Astrocyte (in vitro differentiated cells and primary cell): ENCODE measurements at regions not wholly inside any gene's neighbourhood (a gene's known extent, or its start where the extent isn't known, plus 50 kb on each side); places are given as distances from the start of the nearest gene placed in this dataset.

Experiments used
- DNase-seq: peaks from one replicate; pipeline ENCODE4 v3.0.0-alpha.2; 2010; ENCODE audit warnings: low read depth
- FAIRE-seq: peaks from 2 replicates; lab custom pipeline; 2011; peaks lifted over from hg19 to GRCh38; lab: Jason Lieb, UNC
- H2AFZ ChIP-seq: 2 replicates; pipeline ENCODE4 v1.6.0; 2012; ENCODE audit warnings: low read depth, low read length, inconsistent platforms
- H3K27ac ChIP-seq: 2 replicates; pipeline ENCODE4 v1.5.1; 2011; ENCODE audit warnings: low read depth, low read length, inconsistent platforms
- H3K27me3 ChIP-seq: 2 replicates; pipeline ENCODE4 v1.6.0; 2011; ENCODE audit warnings: low read length, inconsistent platforms; ENCODE audit not compliant: insufficient read depth
- H3K36me3 ChIP-seq: 2 replicates; pipeline ENCODE4 v1.5.1; 2011; ENCODE audit warnings: low read length, inconsistent platforms; ENCODE audit not compliant: insufficient read depth
- H3K4me1 ChIP-seq: 2 replicates; pipeline ENCODE4 v1.5.1; 2011; ENCODE audit warnings: low read length, inconsistent platforms; ENCODE audit not compliant: insufficient read depth
- H3K4me2 ChIP-seq: 2 replicates; pipeline ENCODE4 v1.6.0; 2012; ENCODE audit warnings: low read length, inconsistent platforms
- H3K4me3 ChIP-seq: 2 replicates; pipeline ENCODE4 v1.5.1; 2011; ENCODE audit warnings: low read depth, mild to moderate bottlenecking, low read length, inconsistent platforms; ENCODE audit not compliant: insufficient read depth
- H3K79me2 ChIP-seq: 2 replicates; pipeline ENCODE4 v1.6.0; 2012; ENCODE audit warnings: mild to moderate bottlenecking, low read length, inconsistent platforms; ENCODE audit not compliant: insufficient read depth
- H3K9ac ChIP-seq: 2 replicates; pipeline ENCODE4 v1.6.0; 2012; ENCODE audit warnings: mild to moderate bottlenecking, low read length, inconsistent platforms
- H3K9me3 ChIP-seq: 2 replicates; pipeline ENCODE4 v1.5.1; 2012; ENCODE audit warnings: low read depth, mild to moderate bottlenecking, low read length, inconsistent platforms; ENCODE audit not compliant: insufficient read depth
- H4K20me1 ChIP-seq: 2 replicates; pipeline ENCODE4 v1.6.0; 2012; ENCODE audit warnings: low read length, inconsistent platforms; ENCODE audit not compliant: insufficient read depth
- H3K27ac Mint-ChIP-seq: one replicate; pipeline ENCODE4 v1.8.0; 2021; ENCODE audit warnings: mild to moderate bottlenecking, mixed read lengths; ENCODE audit not compliant: unreplicated experiment
- H3K27me3 Mint-ChIP-seq: one replicate; pipeline ENCODE4 v1.8.0; 2021; ENCODE audit warnings: low read depth, mixed read lengths; ENCODE audit not compliant: unreplicated experiment
- H3K36me3 Mint-ChIP-seq: one replicate; pipeline ENCODE4 v1.8.0; 2021; ENCODE audit warnings: low read depth, mixed read lengths; ENCODE audit not compliant: unreplicated experiment
- H3K4me1 Mint-ChIP-seq: one replicate; pipeline ENCODE4 v1.8.0; 2021; ENCODE audit warnings: low read depth, mixed read lengths; ENCODE audit not compliant: unreplicated experiment
- H3K4me3 Mint-ChIP-seq: one replicate; pipeline ENCODE4 v1.8.0; 2021; ENCODE audit warnings: mild to moderate bottlenecking, moderate library complexity, mixed read lengths; ENCODE audit not compliant: unreplicated experiment
- H3K9me3 Mint-ChIP-seq: one replicate; pipeline ENCODE4 v1.8.0; 2021; ENCODE audit warnings: mild to moderate bottlenecking, mixed read lengths; ENCODE audit not compliant: unreplicated experiment
- CTCF ChIP-seq: IDR thresholded peaks from 2 replicates; pipeline ENCODE4 v1.5.1; 2011; ENCODE audit warnings: low read depth, mild to moderate bottlenecking, inconsistent platforms, low read length, moderate library complexity; ENCODE audit not compliant: insufficient read depth
- EZH2 ChIP-seq: IDR thresholded peaks from 2 replicates; pipeline ENCODE4 v1.6.1; 2012; ENCODE audit warnings: mild to moderate bottlenecking, low read length, inconsistent platforms; ENCODE audit not compliant: insufficient read depth

DNA sequence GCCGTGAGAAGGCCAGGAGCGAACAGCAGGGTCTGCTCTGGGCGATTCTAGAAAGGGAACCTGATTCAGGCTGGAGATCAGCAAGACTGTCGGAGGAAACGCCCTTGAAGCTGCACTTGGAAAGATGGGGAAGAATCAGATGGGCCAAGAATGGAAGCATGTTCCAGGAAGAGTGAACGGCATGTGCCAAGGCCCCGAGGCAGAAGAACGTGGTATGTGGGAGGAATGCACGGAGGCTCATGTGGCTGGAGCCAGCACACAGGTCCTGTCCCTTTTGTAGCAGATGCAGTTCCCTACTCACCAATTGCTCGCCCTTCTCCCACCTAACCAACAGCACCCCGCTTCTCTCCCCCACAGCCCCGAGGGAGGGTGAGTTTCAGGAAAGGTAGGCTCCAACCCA is 180.6 kb downstream of the TFAP2C start:
- H2AFZ ChIP-seq: no peak overlapping the region
- H3K4me3 ChIP-seq: no peak overlapping the region
- no peaks in the 10 kb centered on the region for H3K36me3 ChIP-seq
- Mint-ChIP-seq H3K4me3 (no peak overlapping the region), H3K27me3 (peaks cover 31% of the 10 kb centered on the region), H3K36me3 (no peaks in the 10 kb centered on the region), H3K9me3 (peaks cover 6% of the 10 kb centered on the region), H3K4me1 (no peaks in the 10 kb centered on the region), H3K27ac (no peak overlapping the region)
- peaks cover 5% of the 10 kb centered on the region for H3K4me1 ChIP-seq
- no peak for DNase-seq
- H4K20me1 ChIP-seq: no peaks in the 10 kb centered on the region
- no peak overlapping the region for H3K9ac ChIP-seq
- no peaks in the 10 kb centered on the region for H3K9me3 ChIP-seq
- H3K4me2 ChIP-seq: no peak overlapping the region
- no peak overlapping the region for H3K27ac ChIP-seq
- H3K27me3 ChIP-seq: peaks cover 4% of the 10 kb centered on the region
- no peaks in the 10 kb centered on the region for H3K79me2 ChIP-seq
- no peak for FAIRE-seq
- TF ChIP-seq CTCF (no peak), EZH2 (no peak)

- Histone ChIP-seq H3K4me1 (peaks cover under 1% of the 10 kb centered on the region), H3K27ac (no peak overlapping the region), H3K79me2 (no peaks in the 10 kb centered on the region), H4K20me1 (no peaks in the 10 kb centered on the region), H3K9ac (no peak overlapping the region), H2AFZ (no peak overlapping the region), H3K36me3 (no peaks in the 10 kb centered on the region), H3K27me3 (peaks cover 4% of the 10 kb centered on the region), H3K4me2 (no peak overlapping the region), H3K9me3 (no peaks in the 10 kb centered on the region), H3K4me3 (no peak overlapping the region)
- Mint-ChIP-seq H3K9me3 (peaks cover 6% of the 10 kb centered on the region), H3K4me1 (no peaks in the 10 kb centered on the region), H3K27me3 (peaks cover 31% of the 10 kb centered on the region), H3K4me3 (no peak overlapping the region), H3K27ac (no peak overlapping the region), H3K36me3 (no peaks in the 10 kb centered on the region)
- no peak for DNase-seq
- TF ChIP-seq CTCF (no peak), EZH2 (no peak)
- no peak for FAIRE-seq
Observed at GRCh38 chr20:56810141-56810540, 181.0 kb downstream of the TFAP2C start.

DNA sequence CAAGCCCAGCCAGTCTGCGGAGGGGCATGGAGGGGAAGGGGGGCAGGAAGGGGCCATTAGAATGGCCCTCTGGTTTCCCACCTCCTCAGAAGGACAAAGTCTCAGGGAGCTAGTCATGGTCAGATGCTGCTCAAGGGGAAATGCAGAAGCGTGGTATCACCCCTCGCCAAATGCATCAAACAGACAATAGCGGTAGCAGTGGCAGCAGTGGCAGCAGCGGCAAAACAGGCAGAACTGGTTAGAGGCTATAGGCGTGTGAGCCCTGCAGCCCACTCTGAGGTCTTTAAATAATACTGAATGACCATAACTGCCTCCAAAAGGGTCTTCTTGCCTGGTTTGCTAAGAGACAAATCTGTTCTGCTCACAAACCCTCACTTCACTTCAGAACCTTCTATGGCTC is 186.7 kb downstream of the TFAP2C start:
- Histone ChIP-seq H3K27ac (no peak overlapping the region), H3K9me3 (no peaks in the 10 kb centered on the region), H4K20me1 (no peaks in the 10 kb centered on the region), H3K4me3 (no peak overlapping the region), H3K9ac (no peak overlapping the region), H3K79me2 (no peaks in the 10 kb centered on the region), H3K36me3 (no peaks in the 10 kb centered on the region), H3K4me1 (no peaks in the 10 kb centered on the region), H3K27me3 (peaks cover 14% of the 10 kb centered on the region), H3K4me2 (no peak overlapping the region), H2AFZ (no peak overlapping the region)
- TF ChIP-seq EZH2: no peak
- no peak for TF ChIP-seq CTCF
- H3K4me3 Mint-ChIP-seq: no peak overlapping the region
- FAIRE-seq (no peak), DNase-seq (no peak)
- H3K36me3 Mint-ChIP-seq: no peaks in the 10 kb centered on the region
- peaks cover 7% of the 10 kb centered on the region for H3K9me3 Mint-ChIP-seq
- H3K4me1 Mint-ChIP-seq: no peaks in the 10 kb centered on the region
- H3K27me3 Mint-ChIP-seq: peaks cover 33% of the 10 kb centered on the region
- no peak overlapping the region for H3K27ac Mint-ChIP-seq
